ENCODE measurements at regions not wholly inside any gene's neighbourhood (a gene's known extent, or its start where the extent isn't known, plus 50 kb on each side); places are given as distances from the start of the nearest gene placed in this dataset.
"Not testable (repeated sequence)": the region's sequence is repeated elsewhere in the genome, so short reads cannot be mapped to it uniquely, and the experiment has no call there.

DNA sequence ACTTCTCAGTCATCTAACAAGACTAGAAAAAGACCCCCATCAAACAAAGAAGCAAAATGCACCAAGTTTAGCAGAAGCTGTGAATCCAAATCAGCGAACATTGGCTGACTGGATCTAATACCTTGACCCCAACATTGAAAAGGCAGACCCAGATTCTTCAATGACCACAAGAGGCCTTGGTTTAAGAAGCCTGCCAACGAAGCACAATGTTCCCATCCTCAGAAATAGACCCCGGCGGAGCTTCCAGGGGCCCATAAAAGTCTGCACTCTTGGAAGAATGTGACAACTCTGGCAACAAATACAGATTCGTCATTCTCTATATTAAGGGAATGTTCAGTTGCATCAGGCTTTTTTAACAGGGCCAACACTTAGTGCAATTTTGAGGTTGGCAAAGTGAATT, 112.8 kb upstream of the BCL6 start:
- peaks cover under 1% of the 10 kb centered on the region for H3K9me3 ChIP-seq (ENCODE audit: control insufficient read depth, low read length)
- no peaks in the 10 kb centered on the region for H3K27me3 ChIP-seq (replicated peaks; ENCODE audit: control insufficient read depth, insufficient read depth, low read length)
- H3K9ac ChIP-seq (ENCODE audit: low read length): peak overlapping the region; percentile 38
- no peaks in the 10 kb centered on the region for H3K36me3 ChIP-seq (ENCODE audit: control insufficient read depth, insufficient read depth, low read length, severe bottlenecking)
- no peak for DNase-seq (ENCODE audit: low read depth)
- peak overlapping the region; percentile 32 for H3K4me3 ChIP-seq (ENCODE audit: low read length)
- H3K4me1 ChIP-seq (ENCODE audit: control insufficient read depth, insufficient read depth, low read length): peaks cover 38% of the 10 kb centered on the region

DNA sequence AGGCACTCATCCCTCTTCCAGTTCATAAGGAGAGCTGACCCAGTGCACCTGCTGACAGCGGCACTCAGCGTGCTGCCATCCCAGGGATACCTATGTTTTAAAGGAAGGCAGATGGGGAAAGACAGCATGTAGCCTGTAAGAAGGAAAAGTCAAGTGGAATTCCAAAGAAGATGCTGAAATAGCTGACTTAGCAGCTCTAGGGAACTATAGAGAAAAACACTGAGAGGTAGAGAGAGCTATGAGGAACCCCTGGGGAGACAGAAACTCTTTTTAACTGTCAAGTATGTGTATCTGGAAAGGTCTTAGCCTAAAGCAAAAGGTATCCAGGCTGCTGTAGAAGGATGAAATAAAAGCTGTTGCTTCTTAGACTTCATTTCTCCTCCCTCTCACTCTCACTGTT, 113.4 kb upstream of the BCL6 start:
- Histone ChIP-seq H3K9ac (ENCODE audit: low read length) (peak overlapping the region; percentile 28), H3K4me3 (ENCODE audit: low read length) (no peak overlapping the region), H3K4me1 (ENCODE audit: control insufficient read depth, insufficient read depth, low read length) (peaks cover 38% of the 10 kb centered on the region), H3K36me3 (ENCODE audit: control insufficient read depth, insufficient read depth, low read length, severe bottlenecking) (no peaks in the 10 kb centered on the region), H3K27me3 (replicated peaks; ENCODE audit: control insufficient read depth, insufficient read depth, low read length) (no peaks in the 10 kb centered on the region), H3K9me3 (ENCODE audit: control insufficient read depth, low read length) (no peaks in the 10 kb centered on the region)
- DNase-seq (ENCODE audit: low read depth): no peak

DNA sequence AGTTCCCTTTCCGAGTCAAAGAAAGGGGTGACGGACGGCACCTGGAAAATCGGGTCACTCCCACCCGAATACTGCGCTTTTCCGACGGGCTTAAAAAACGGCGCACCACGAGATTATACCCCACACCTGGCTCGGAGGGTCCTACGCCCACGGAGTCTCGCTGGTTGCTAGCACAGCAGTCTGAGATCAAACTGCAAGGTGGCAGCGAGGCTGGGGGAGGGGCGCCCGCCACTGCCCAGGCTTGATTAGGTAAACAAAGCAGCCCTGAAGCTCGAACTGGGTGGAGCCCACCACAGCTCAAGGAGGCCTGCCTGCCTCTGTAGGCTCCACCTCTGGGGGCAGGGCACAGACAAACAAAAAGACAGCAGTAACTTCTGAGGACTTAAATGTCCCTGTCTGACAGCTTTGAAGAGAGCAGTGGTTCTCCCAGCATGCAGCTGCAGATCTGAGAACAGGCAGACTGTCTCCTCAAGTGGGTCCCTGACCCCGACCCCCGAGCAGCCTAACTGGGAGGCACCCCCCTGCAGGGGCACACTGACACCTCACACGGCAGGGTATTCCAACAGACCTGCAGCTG, 117.5 kb upstream of the BCL6 start:
- peaks cover 11% of the 10 kb centered on the region for H3K4me1 ChIP-seq (ENCODE audit: control insufficient read depth, insufficient read depth, low read length)
- not testable (repeated sequence) for H3K9me3 ChIP-seq (ENCODE audit: control insufficient read depth, low read length); H3K9ac ChIP-seq (ENCODE audit: low read length); DNase-seq (ENCODE audit: low read depth); H3K4me3 ChIP-seq (ENCODE audit: low read length); H3K27me3 ChIP-seq (replicated peaks; ENCODE audit: control insufficient read depth, insufficient read depth, low read length); H3K36me3 ChIP-seq (ENCODE audit: control insufficient read depth, insufficient read depth, low read length, severe bottlenecking)

DNA sequence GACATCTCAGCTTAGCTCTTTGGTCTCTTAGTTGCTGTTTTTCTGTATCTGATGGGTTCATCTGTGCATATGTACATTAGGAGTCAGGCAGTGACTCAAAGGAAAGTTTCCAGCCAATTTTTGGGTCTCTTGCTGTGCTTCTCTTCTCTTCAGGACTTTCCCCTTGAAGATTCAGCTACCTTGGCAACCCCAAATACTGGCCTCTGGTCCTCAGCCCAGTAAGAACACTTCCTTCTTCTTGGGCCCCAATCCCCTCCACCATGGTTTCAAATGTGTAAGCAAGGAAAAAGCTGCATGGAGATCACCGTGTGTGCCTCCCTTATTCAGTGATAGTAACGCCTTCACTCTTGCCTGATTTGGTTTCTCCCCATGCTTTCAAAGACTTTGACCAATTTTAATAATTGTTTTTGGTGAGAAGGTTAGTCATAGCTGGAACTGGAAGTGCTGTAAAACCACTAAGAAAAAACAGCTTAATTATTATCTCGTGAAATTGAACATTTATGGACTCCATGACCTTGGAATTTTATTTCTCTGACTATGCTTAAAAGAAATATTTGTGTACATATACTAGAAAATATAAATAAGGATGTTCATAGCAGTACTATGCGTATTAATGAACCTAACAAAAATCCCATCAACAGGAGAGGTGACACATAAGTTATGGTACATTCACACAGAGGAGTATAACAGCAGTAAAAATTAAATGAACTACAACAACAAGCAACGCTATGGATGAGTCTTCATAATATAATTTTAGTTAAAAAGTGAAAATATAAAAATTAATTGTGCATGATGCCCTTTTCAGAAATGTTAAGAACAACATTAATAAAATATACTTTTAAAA, 125.3 kb upstream of the BCL6 start:
- H3K4me1 ChIP-seq (ENCODE audit: control insufficient read depth, insufficient read depth, low read length): no peaks in the 10 kb centered on the region

DNA sequence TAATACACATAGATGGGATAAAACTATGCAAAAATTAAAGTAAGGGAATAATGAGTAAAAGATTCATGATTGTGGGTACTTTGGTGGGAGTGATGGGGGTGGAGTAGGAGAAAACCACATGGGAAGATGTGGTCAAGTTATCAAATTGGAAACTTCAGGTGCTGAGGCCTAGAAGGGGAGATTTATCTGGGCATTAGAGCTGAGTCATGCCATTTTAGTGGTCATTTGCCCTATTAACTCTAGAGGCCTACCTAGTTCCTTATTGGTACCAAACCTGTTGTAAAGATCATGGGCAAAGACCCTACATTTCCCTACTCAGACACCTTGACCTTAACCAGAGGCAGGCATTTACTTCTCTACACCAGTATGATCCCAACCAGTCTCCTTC, 125.9 kb upstream of the BCL6 start:
- Histone ChIP-seq H3K4me3 (ENCODE audit: low read length) (no peak overlapping the region), H3K9ac (ENCODE audit: low read length) (no peak overlapping the region), H3K4me1 (ENCODE audit: control insufficient read depth, insufficient read depth, low read length) (no peaks in the 10 kb centered on the region), H3K9me3 (ENCODE audit: control insufficient read depth, low read length) (no peaks in the 10 kb centered on the region), H3K36me3 (ENCODE audit: control insufficient read depth, insufficient read depth, low read length, severe bottlenecking) (no peaks in the 10 kb centered on the region), H3K27me3 (replicated peaks; ENCODE audit: control insufficient read depth, insufficient read depth, low read length) (no peaks in the 10 kb centered on the region)
- no peak for DNase-seq (ENCODE audit: low read depth)

More for the DNA sequence above, 125.3 kb upstream of the BCL6 start:
- H3K9ac ChIP-seq (ENCODE audit: low read length): no peak overlapping the region
- H3K36me3 ChIP-seq (ENCODE audit: control insufficient read depth, insufficient read depth, low read length, severe bottlenecking): no peaks in the 10 kb centered on the region
- no peaks in the 10 kb centered on the region for H3K27me3 ChIP-seq (replicated peaks; ENCODE audit: control insufficient read depth, insufficient read depth, low read length)
- DNase-seq (ENCODE audit: low read depth): no peak
- no peak overlapping the region for H3K4me3 ChIP-seq (ENCODE audit: low read length)
- no peaks in the 10 kb centered on the region for H3K9me3 ChIP-seq (ENCODE audit: control insufficient read depth, low read length)

DNA sequence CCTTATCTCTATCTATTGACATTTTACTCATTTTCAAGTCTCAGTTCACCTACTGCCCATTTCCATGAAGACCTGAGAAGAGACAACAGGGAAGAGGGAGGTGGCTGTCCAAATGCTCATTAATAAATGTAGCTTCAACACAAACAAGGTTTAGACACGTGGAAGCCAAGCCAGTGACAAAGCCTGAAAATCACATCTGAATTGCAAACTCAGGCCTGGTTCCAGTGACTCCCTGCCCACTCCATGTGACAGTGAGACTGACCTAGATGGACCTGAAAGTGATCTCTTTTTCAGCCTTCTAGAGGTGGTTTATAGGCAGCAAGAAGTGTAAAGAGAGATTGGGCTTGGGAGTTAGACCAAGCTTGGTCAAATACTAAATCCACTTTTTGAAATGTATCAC, 126.6 kb upstream of the BCL6 start:
- Histone ChIP-seq H3K4me3 (ENCODE audit: low read length) (no peak overlapping the region), H3K4me1 (ENCODE audit: control insufficient read depth, insufficient read depth, low read length) (no peaks in the 10 kb centered on the region), H3K27me3 (replicated peaks; ENCODE audit: control insufficient read depth, insufficient read depth, low read length) (no peaks in the 10 kb centered on the region), H3K36me3 (ENCODE audit: control insufficient read depth, insufficient read depth, low read length, severe bottlenecking) (no peaks in the 10 kb centered on the region), H3K9ac (ENCODE audit: low read length) (no peak overlapping the region), H3K9me3 (ENCODE audit: control insufficient read depth, low read length) (no peaks in the 10 kb centered on the region)
- DNase-seq (ENCODE audit: low read depth): no peak

DNA sequence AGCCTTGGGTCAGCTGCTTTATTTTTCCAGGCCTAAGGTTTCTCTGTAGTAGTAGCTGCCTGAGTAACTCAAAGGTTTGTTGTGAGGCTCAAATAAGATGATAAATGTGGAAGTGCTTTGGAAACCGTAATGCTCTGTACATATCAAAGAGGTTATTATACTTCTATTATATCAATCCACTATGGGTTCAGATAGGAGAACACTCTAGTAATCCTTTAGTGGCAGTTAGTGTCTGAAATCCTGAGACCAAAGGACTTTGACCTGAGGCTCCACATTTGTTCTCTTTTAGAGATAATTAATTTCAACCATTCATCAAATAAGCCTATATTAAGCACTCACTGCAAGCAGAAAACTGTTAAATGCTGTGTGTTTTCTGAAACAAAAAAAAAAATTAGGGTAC, 128.6 kb upstream of the BCL6 start:
- Histone ChIP-seq H3K9me3 (ENCODE audit: control insufficient read depth, low read length) (no peaks in the 10 kb centered on the region), H3K4me1 (ENCODE audit: control insufficient read depth, insufficient read depth, low read length) (no peaks in the 10 kb centered on the region), H3K4me3 (ENCODE audit: low read length) (no peak overlapping the region), H3K9ac (ENCODE audit: low read length) (no peak overlapping the region), H3K36me3 (ENCODE audit: control insufficient read depth, insufficient read depth, low read length, severe bottlenecking) (no peaks in the 10 kb centered on the region), H3K27me3 (replicated peaks; ENCODE audit: control insufficient read depth, insufficient read depth, low read length) (no peaks in the 10 kb centered on the region)
- DNase-seq (ENCODE audit: low read depth): no peak

DNA sequence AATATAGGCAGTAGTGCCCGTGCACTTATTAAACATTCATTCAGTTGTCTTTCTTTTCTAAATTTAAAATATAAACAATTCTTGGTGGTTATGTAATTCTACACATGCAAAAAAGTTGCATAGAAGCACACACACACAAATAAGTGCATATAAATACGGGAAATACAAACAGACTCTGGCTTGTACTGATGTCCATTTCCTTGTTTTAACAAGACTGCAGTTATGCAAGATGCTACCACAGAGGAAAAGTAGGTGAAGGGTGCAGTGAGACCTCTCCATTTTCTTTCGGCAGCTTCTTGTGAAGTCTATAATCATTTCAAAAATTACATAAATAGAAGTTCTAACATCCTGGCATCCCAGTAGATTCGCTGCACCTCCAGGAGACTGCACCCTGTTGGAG, 130.6 kb upstream of the BCL6 start:
- Histone ChIP-seq H3K4me1 (ENCODE audit: control insufficient read depth, insufficient read depth, low read length) (peaks cover 11% of the 10 kb centered on the region), H3K9ac (ENCODE audit: low read length) (no peak overlapping the region), H3K4me3 (ENCODE audit: low read length) (no peak overlapping the region), H3K9me3 (ENCODE audit: control insufficient read depth, low read length) (no peaks in the 10 kb centered on the region), H3K27me3 (replicated peaks; ENCODE audit: control insufficient read depth, insufficient read depth, low read length) (no peaks in the 10 kb centered on the region), H3K36me3 (ENCODE audit: control insufficient read depth, insufficient read depth, low read length, severe bottlenecking) (no peaks in the 10 kb centered on the region)
- DNase-seq (ENCODE audit: low read depth): no peak

DNA sequence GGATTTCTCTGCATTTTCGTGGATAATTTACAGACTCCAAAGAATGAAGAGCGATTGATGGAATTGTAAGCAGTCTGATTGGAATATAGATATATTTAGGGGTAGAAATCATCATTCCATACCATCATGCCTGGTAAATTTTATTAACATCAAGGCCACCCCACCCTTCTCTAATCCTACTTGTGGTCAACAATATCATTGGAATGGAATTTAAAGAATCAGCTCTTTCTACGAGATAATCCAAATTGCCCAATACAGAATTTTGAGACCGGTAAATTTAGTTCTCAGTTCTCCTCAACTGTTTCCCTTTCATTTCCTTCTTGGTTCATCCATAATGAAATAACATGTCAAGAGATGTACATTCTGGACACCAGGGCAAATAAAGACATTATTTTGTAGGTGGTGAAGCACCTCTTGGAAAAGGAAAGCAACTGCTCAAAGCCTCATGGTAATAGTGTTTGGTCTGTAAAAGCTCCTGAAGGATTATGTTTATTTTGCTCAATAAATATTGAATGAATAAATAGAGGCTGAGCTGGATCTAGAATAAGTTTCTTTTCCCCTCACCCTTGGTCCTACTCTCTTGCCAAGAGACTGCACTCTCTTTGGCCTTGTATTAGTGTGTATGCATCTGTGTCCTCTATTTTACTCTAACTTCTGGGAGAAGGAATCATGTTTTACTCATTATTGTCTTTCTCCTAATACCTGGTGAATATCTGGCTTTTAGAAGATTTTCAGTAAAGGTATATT, 133.7 kb upstream of the BCL6 start:
- peak; percentile 74 for DNase-seq (ENCODE audit: low read depth)
- Histone ChIP-seq H3K36me3 (ENCODE audit: control insufficient read depth, insufficient read depth, low read length, severe bottlenecking) (no peaks in the 10 kb centered on the region), H3K4me3 (ENCODE audit: low read length) (no peak overlapping the region), H3K27me3 (replicated peaks; ENCODE audit: control insufficient read depth, insufficient read depth, low read length) (no peaks in the 10 kb centered on the region), H3K4me1 (ENCODE audit: control insufficient read depth, insufficient read depth, low read length) (peaks cover 15% of the 10 kb centered on the region), H3K9me3 (ENCODE audit: control insufficient read depth, low read length) (no peaks in the 10 kb centered on the region), H3K9ac (ENCODE audit: low read length) (peak overlapping the region; percentile 1)

DNA sequence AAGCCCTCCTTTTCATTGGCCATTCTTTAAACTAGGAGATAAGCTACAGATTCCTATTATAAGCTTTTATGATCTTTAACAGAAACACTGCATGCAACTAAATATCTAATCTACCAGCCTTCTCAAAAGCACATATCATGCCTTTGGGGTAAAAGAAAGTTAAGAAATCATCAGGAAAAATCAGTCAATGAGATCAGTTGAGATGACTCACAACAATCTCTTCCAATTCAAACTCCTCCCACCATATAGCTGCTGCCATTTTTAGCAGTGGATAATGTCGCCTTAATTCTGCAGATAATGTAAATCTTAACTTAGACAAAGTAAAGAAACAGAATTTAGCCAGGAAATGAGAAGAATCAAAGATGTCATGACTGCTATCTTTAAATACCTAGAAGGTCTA, 135.2 kb upstream of the BCL6 start:
- peak; percentile 44 for DNase-seq (ENCODE audit: low read depth)
- no peaks in the 10 kb centered on the region for H3K9me3 ChIP-seq (ENCODE audit: control insufficient read depth, low read length)
- peaks cover 15% of the 10 kb centered on the region for H3K4me1 ChIP-seq (ENCODE audit: control insufficient read depth, insufficient read depth, low read length)
- no peaks in the 10 kb centered on the region for H3K36me3 ChIP-seq (ENCODE audit: control insufficient read depth, insufficient read depth, low read length, severe bottlenecking)
- H3K27me3 ChIP-seq (replicated peaks; ENCODE audit: control insufficient read depth, insufficient read depth, low read length): no peaks in the 10 kb centered on the region
- H3K4me3 ChIP-seq (ENCODE audit: low read length): no peak overlapping the region
- no peak overlapping the region for H3K9ac ChIP-seq (ENCODE audit: low read length)

DNA sequence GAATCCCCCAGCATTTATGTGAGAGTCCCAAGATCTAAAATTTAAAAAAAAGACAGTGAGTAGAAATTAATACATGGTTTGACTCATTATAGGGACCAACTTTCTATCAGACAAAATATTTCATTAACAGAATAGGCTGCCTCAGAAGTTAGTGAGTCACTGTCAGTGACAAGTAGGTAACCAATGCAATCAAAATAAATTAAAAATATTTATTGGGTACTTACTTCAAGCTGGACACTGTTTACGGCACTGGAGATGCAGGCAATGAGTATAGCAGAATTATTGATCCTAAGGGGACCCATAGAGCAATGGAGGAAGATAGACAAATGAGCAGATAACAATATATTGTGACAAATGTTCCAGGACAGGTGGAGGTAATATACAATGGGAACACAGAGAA, 135.6 kb upstream of the BCL6 start:
- H3K9ac ChIP-seq (ENCODE audit: low read length): no peak overlapping the region
- H3K9me3 ChIP-seq (ENCODE audit: control insufficient read depth, low read length): peaks cover 3% of the 10 kb centered on the region
- H3K36me3 ChIP-seq (ENCODE audit: control insufficient read depth, insufficient read depth, low read length, severe bottlenecking): no peaks in the 10 kb centered on the region
- H3K4me3 ChIP-seq (ENCODE audit: low read length): no peak overlapping the region
- no peaks in the 10 kb centered on the region for H3K27me3 ChIP-seq (replicated peaks; ENCODE audit: control insufficient read depth, insufficient read depth, low read length)
- peaks cover 15% of the 10 kb centered on the region for H3K4me1 ChIP-seq (ENCODE audit: control insufficient read depth, insufficient read depth, low read length)
- no peak for DNase-seq (ENCODE audit: low read depth)
